Astrocyte (in vitro differentiated cells and primary cell): ENCODE measurements at regions not wholly inside any gene's neighbourhood (a gene's known extent, or its start where the extent isn't known, plus 50 kb on each side); places are given as distances from the start of the nearest gene placed in this dataset.

ENCODE experiments used
- DNase-seq: peaks from one replicate; pipeline ENCODE4 v3.0.0-alpha.2; 2010; ENCODE audit warnings: low read depth
- FAIRE-seq: peaks from 2 replicates; lab custom pipeline; 2011; peaks lifted over from hg19 to GRCh38; lab: Jason Lieb, UNC
- H2AFZ ChIP-seq: 2 replicates; pipeline ENCODE4 v1.6.0; 2012; ENCODE audit warnings: low read depth, low read length, inconsistent platforms
- H3K27ac ChIP-seq: 2 replicates; pipeline ENCODE4 v1.5.1; 2011; ENCODE audit warnings: low read depth, low read length, inconsistent platforms
- H3K27me3 ChIP-seq: 2 replicates; pipeline ENCODE4 v1.6.0; 2011; ENCODE audit warnings: low read length, inconsistent platforms; ENCODE audit not compliant: insufficient read depth
- H3K36me3 ChIP-seq: 2 replicates; pipeline ENCODE4 v1.5.1; 2011; ENCODE audit warnings: low read length, inconsistent platforms; ENCODE audit not compliant: insufficient read depth
- H3K4me1 ChIP-seq: 2 replicates; pipeline ENCODE4 v1.5.1; 2011; ENCODE audit warnings: low read length, inconsistent platforms; ENCODE audit not compliant: insufficient read depth
- H3K4me2 ChIP-seq: 2 replicates; pipeline ENCODE4 v1.6.0; 2012; ENCODE audit warnings: low read length, inconsistent platforms
- H3K4me3 ChIP-seq: 2 replicates; pipeline ENCODE4 v1.5.1; 2011; ENCODE audit warnings: low read depth, mild to moderate bottlenecking, low read length, inconsistent platforms; ENCODE audit not compliant: insufficient read depth
- H3K79me2 ChIP-seq: 2 replicates; pipeline ENCODE4 v1.6.0; 2012; ENCODE audit warnings: mild to moderate bottlenecking, low read length, inconsistent platforms; ENCODE audit not compliant: insufficient read depth
- H3K9ac ChIP-seq: 2 replicates; pipeline ENCODE4 v1.6.0; 2012; ENCODE audit warnings: mild to moderate bottlenecking, low read length, inconsistent platforms
- H3K9me3 ChIP-seq: 2 replicates; pipeline ENCODE4 v1.5.1; 2012; ENCODE audit warnings: low read depth, mild to moderate bottlenecking, low read length, inconsistent platforms; ENCODE audit not compliant: insufficient read depth
- H4K20me1 ChIP-seq: 2 replicates; pipeline ENCODE4 v1.6.0; 2012; ENCODE audit warnings: low read length, inconsistent platforms; ENCODE audit not compliant: insufficient read depth
- H3K27ac Mint-ChIP-seq: one replicate; pipeline ENCODE4 v1.8.0; 2021; ENCODE audit warnings: mild to moderate bottlenecking, mixed read lengths; ENCODE audit not compliant: unreplicated experiment
- H3K27me3 Mint-ChIP-seq: one replicate; pipeline ENCODE4 v1.8.0; 2021; ENCODE audit warnings: low read depth, mixed read lengths; ENCODE audit not compliant: unreplicated experiment
- H3K36me3 Mint-ChIP-seq: one replicate; pipeline ENCODE4 v1.8.0; 2021; ENCODE audit warnings: low read depth, mixed read lengths; ENCODE audit not compliant: unreplicated experiment
- H3K4me1 Mint-ChIP-seq: one replicate; pipeline ENCODE4 v1.8.0; 2021; ENCODE audit warnings: low read depth, mixed read lengths; ENCODE audit not compliant: unreplicated experiment
- H3K4me3 Mint-ChIP-seq: one replicate; pipeline ENCODE4 v1.8.0; 2021; ENCODE audit warnings: mild to moderate bottlenecking, moderate library complexity, mixed read lengths; ENCODE audit not compliant: unreplicated experiment
- H3K9me3 Mint-ChIP-seq: one replicate; pipeline ENCODE4 v1.8.0; 2021; ENCODE audit warnings: mild to moderate bottlenecking, mixed read lengths; ENCODE audit not compliant: unreplicated experiment
- CTCF ChIP-seq: IDR thresholded peaks from 2 replicates; pipeline ENCODE4 v1.5.1; 2011; ENCODE audit warnings: low read depth, mild to moderate bottlenecking, inconsistent platforms, low read length, moderate library complexity; ENCODE audit not compliant: insufficient read depth
- EZH2 ChIP-seq: IDR thresholded peaks from 2 replicates; pipeline ENCODE4 v1.6.1; 2012; ENCODE audit warnings: mild to moderate bottlenecking, low read length, inconsistent platforms; ENCODE audit not compliant: insufficient read depth

- no peaks in the 10 kb centered on the region for H3K4me1 ChIP-seq
- no peaks in the 10 kb centered on the region for H3K4me1 Mint-ChIP-seq
- H3K27ac Mint-ChIP-seq: no peak overlapping the region
- no peaks in the 10 kb centered on the region for H3K27me3 ChIP-seq
- no peaks in the 10 kb centered on the region for H3K36me3 Mint-ChIP-seq
- H4K20me1 ChIP-seq: no peaks in the 10 kb centered on the region
- no peak for TF ChIP-seq CTCF
- no peaks in the 10 kb centered on the region for H3K9me3 Mint-ChIP-seq
- no peak overlapping the region for H3K4me3 ChIP-seq
- no peak for FAIRE-seq
- H3K4me2 ChIP-seq: no peak overlapping the region
- no peaks in the 10 kb centered on the region for H3K36me3 ChIP-seq
- no peak overlapping the region for H3K27ac ChIP-seq
- H3K9ac ChIP-seq: no peak overlapping the region
- DNase-seq: no peak
- no peaks in the 10 kb centered on the region for H3K27me3 Mint-ChIP-seq
- no peak overlapping the region for H3K4me3 Mint-ChIP-seq
- H2AFZ ChIP-seq: no peak overlapping the region
- no peaks in the 10 kb centered on the region for H3K79me2 ChIP-seq
- H3K9me3 ChIP-seq: no peaks in the 10 kb centered on the region
These were observed 161.1 kb upstream of the RRP15 start for GRCh38 chr1:218123968-218124367.

GRCh38 chr1:218135371-218135770 is 149.7 kb upstream of the RRP15 start:
- no peaks in the 10 kb centered on the region for H3K36me3 ChIP-seq
- Mint-ChIP-seq H3K4me3 (no peak overlapping the region), H3K9me3 (no peaks in the 10 kb centered on the region), H3K27me3 (no peaks in the 10 kb centered on the region), H3K27ac (no peak overlapping the region), H3K36me3 (no peaks in the 10 kb centered on the region), H3K4me1 (no peaks in the 10 kb centered on the region)
- DNase-seq (no peak), FAIRE-seq (no peak)
- H2AFZ ChIP-seq: no peak overlapping the region
- no peaks in the 10 kb centered on the region for H3K9me3 ChIP-seq
- H3K27ac ChIP-seq: no peak overlapping the region
- H3K4me2 ChIP-seq: no peak overlapping the region
- no peaks in the 10 kb centered on the region for H3K27me3 ChIP-seq
- H3K4me3 ChIP-seq: no peak overlapping the region
- no peaks in the 10 kb centered on the region for H3K79me2 ChIP-seq
- H4K20me1 ChIP-seq: no peaks in the 10 kb centered on the region
- no peak overlapping the region for H3K9ac ChIP-seq
- no peaks in the 10 kb centered on the region for H3K4me1 ChIP-seq
- TF ChIP-seq EZH2: no peak
- TF ChIP-seq CTCF: no peak

- Histone ChIP-seq H2AFZ (no peak overlapping the region), H4K20me1 (no peaks in the 10 kb centered on the region), H3K4me3 (no peak overlapping the region), H3K27me3 (no peaks in the 10 kb centered on the region), H3K9me3 (no peaks in the 10 kb centered on the region), H3K36me3 (no peaks in the 10 kb centered on the region), H3K79me2 (no peaks in the 10 kb centered on the region), H3K27ac (no peak overlapping the region), H3K4me1 (no peaks in the 10 kb centered on the region), H3K4me2 (no peak overlapping the region), H3K9ac (no peak overlapping the region)
- Mint-ChIP-seq H3K27me3 (no peaks in the 10 kb centered on the region), H3K9me3 (peaks cover 4% of the 10 kb centered on the region), H3K36me3 (no peaks in the 10 kb centered on the region), H3K4me3 (no peak overlapping the region), H3K4me1 (no peaks in the 10 kb centered on the region), H3K27ac (no peak overlapping the region)
- no peak for FAIRE-seq
- no peak for TF ChIP-seq EZH2
- TF ChIP-seq CTCF: no peak
- no peak for DNase-seq
These were observed 145.3 kb upstream of the RRP15 start for GRCh38 chr1:218139761-218140160.
